ENCODE measurements at regions not wholly inside any gene's neighbourhood (a gene's known extent, or its start where the extent isn't known, plus 50 kb on each side); places are given as distances from the start of the nearest gene placed in this dataset.
"Not testable (repeated sequence)": the region's sequence is repeated elsewhere in the genome, so short reads cannot be mapped to it uniquely, and the experiment has no call there.

DNA sequence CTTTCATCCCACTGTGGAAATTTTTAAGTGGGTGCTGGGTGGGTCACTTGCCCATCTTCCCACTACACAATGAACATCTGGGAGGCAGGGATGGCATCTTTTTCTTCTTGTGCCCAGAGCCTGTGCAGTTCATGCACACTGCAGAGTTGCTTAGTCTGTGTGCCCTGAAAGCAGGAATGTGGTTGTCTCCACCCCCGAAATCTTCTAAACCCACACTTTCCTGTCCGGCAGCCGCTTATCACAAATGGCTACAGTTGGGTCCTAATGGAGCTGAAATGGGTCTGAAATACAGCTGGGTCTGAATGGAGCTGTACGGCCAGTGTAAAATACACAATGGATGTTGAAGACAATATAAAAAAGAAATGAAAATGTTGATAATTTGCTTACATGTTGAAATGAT, 112.1 kb upstream of the PMEPA1 start:
- H3K27ac ChIP-seq: no peak overlapping the region
- TF ChIP-seq, protein P1, sequence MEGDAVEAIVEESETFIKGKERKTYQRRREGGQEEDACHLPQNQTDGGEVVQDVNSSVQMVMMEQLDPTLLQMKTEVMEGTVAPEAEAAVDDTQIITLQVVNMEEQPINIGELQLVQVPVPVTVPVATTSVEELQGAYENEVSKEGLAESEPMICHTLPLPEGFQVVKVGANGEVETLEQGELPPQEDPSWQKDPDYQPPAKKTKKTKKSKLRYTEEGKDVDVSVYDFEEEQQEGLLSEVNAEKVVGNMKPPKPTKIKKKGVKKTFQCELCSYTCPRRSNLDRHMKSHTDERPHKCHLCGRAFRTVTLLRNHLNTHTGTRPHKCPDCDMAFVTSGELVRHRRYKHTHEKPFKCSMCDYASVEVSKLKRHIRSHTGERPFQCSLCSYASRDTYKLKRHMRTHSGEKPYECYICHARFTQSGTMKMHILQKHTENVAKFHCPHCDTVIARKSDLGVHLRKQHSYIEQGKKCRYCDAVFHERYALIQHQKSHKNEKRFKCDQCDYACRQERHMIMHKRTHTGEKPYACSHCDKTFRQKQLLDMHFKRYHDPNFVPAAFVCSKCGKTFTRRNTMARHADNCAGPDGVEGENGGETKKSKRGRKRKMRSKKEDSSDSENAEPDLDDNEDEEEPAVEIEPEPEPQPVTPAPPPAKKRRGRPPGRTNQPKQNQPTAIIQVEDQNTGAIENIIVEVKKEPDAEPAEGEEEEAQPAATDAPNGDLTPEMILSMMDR (conservative IDR thresholded peaks at IDR 0.05): no peak
- no peak for TF ChIP-seq ZFX (IDR thresholded peaks at IDR 0.05)

DNA sequence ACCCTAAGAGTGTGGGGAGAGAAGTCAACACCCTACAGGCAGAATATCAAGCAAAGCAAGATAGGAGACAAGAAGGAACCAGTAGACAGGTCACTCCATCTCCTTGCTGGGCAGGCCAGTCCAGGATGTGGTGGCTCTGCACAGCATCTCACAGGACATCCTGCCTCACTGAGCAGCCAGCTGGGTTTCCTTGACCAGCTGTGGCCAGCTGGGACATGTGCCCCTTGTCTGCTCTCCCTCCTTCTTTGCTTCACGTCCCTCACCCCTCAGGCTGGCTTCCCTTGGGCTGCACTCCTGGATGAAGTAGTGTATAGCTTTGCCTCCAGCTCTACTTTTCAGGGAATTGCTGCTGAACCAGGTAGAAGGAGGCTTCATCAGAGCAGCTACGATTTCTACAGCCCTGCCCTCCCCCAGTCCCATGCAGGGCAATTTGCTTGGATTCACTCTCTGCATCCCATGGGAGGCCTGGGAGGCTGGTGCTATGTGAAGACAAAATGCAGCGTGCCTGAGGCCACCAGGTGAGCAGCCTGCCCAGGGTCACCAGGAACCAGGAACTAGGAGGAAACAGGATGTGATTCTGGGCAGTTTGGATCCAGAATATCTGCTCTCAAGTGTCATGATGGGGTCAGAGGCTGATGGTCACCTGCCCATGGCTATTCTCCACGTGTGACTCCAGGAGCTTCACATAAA, 110.0 kb upstream of the PMEPA1 start:
- TF ChIP-seq ZFX (IDR thresholded peaks at IDR 0.05): no peak
- TF ChIP-seq, protein P1 (conservative IDR thresholded peaks at IDR 0.05): no peak
- peak overlapping the region; percentile 20 for H3K27ac ChIP-seq

DNA sequence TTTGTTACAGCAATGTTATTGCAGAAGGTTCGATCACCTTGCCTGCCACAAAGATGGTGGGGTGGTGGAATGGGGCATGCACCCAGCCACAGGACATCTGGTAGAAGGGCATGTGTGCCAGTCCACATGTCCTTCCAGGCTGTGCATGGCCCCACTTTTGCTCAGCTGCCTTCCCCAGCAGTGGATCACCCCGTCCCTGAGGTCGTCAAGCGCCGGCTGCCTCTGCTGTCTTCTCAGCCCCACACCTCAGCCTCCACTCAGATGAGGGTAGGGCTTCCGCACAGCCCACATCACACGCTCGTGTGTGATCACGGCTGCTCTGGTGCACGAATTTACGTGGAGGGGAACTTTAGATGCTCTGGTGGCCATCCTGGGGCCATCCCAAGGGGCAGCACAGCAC, 109.5 kb upstream of the PMEPA1 start:
- TF ChIP-seq, protein P1 (conservative IDR thresholded peaks at IDR 0.05): no peak
- no peak for TF ChIP-seq ZFX (IDR thresholded peaks at IDR 0.05)

DNA sequence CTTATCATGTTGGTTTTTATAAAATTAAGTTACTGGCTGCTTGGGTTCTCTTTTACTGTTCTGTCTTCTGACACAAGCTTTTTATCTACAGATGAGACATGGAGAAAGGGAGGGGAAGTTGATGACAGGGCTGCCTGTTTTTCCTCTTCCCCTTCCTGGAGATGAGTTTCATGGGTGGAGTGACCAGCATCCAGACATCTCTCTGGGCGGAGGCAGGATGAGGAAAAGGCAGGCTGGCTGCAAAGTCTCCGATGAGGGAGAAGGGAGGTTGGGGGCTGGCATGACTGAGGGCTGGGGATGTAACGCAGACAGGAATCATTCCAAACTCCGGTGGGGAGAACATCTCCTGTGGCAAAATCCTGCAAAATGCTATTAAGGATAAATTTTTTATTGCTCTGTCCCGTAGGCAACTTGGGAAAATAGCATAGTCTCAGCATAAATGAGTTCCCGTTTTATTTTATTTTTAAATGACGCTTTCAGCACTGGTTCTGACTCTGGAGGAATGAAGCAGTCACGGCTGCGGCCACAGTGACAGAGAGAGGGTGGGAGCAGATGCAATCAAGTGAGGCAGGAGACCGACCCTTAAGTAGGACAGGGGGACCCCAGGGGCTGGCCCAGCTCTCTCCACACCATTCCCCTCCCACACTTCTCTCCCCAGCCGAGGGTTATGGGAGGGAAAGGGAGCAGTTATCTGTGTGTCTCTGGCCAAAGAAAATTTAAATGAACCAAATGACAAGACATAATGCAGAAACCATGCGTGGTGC, 108.8 kb upstream of the PMEPA1 start:
- H3K27ac ChIP-seq: no peak overlapping the region
- no peak for TF ChIP-seq ZFX (IDR thresholded peaks at IDR 0.05)
- TF ChIP-seq, protein P1 (conservative IDR thresholded peaks at IDR 0.05): no peak

More for the DNA sequence above, 109.5 kb upstream of the PMEPA1 start:
- peak overlapping the region; percentile 20; the same call in 1 of the 2 replicates for H3K27ac ChIP-seq

DNA sequence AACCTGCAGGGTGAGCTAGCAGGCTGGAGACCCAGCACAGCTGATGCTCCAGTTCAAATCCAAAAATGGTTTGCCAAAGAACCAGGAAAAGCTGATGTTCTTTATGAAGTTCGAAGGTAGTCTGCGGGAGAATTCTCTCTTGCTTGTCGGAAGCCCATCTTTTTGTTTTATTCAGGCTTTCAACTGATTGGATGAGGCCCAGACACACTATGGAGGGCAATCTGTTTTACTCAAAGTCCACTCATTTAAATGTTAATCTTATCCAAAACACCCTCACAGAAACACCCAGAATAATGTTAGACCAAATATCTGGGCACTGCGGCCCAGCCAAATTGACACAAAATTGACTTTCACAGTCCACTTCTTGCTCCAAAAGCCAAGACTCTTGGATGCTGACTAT, 105.6 kb upstream of the PMEPA1 start:
- H3K27ac ChIP-seq: no peak overlapping the region
- no peak for TF ChIP-seq ZFX (IDR thresholded peaks at IDR 0.05)

DNA sequence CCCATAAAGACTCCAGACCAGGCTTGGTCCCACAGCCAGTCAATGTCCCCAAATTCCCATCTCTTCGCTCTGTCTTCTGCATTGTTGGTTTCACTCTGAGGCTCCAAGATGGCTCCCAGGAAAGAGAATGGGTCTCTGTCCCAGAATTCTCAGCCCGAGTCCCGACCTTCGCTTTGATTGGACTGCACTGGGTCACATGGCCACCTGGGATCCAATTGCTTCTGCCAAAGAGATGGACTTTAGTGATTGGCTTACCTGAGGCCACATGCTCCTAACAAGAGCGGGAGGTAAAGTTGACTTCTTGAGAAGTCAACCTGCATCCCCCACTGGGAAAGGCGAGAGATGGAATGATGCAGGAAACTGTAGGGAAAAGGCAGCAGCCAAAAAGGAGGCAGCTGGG, 104.7 kb upstream of the PMEPA1 start:
- TF ChIP-seq ZFX (IDR thresholded peaks at IDR 0.05): no peak
- TF ChIP-seq, protein P1 (conservative IDR thresholded peaks at IDR 0.05): no peak
- H3K27ac ChIP-seq: no peak overlapping the region

DNA sequence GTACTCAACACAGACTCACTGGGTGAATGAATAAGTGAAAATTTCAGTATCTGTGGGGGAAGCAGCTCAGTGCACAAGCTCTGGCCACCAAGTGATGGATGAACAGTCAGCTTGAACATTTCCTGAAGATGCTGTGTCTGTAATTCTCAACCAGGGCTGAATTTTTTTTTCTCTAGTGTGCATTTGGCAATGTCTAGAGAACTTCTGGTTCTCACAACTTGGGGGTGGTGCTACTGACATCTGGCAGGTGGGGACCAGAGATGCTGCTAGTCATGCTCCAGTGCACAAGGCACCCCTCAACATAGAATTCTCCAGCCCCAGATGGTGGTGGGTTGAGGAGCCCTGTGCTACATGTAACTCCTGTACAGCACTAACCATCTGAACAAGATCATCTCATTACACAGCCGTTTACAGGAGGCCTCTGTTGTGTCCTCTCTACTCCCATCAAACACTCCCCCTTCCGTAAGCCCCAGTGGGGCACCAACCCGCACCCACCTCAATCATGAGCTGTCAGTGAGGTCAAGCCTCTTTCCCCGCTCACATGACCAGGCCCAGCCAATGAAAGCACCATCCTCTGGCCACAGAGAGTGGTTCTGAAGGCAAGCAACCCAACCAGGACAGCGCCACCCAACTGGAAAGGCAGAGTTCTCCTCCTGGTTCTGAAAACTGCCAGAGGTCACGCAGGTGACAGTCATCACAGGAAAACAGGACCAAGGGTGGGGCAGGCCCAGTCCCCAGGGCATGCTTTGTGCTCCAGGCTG, 103.9 kb upstream of the PMEPA1 start:
- TF ChIP-seq, protein P1 (conservative IDR thresholded peaks at IDR 0.05): no peak
- TF ChIP-seq ZFX (IDR thresholded peaks at IDR 0.05): no peak

DNA sequence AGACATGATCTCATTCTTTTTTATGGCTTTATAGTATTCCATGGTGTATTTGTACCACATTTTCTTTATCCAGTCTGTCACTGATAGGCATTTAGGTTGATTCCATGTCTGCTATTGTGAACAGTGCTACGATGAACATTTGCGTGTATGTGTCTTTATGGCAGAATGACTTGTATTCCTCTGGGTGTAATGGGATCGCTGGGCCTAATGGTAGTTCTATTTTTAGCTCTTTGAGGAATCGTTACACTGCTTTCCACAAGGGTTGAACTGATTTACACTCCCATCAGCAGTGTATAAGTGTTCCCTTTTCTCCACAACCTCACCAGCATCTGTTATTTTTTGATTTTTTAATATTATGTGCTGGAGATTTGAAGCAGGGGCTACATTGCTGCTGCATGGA, 102.8 kb upstream of the PMEPA1 start:
- not testable (repeated sequence) for H3K27ac ChIP-seq

More for the DNA sequence above, 103.9 kb upstream of the PMEPA1 start:
- H3K27ac ChIP-seq: no peak overlapping the region
